ENCODE measurements at regions not wholly inside any gene's neighbourhood (a gene's known extent, or its start where the extent isn't known, plus 50 kb on each side); places are given as distances from the start of the nearest gene placed in this dataset.

- TF ChIP-seq CTCF (conservative IDR thresholded peaks at IDR 0.05; ENCODE audit: low read depth, low read length): no peak
- TF ChIP-seq EZH2 (IDR thresholded peaks at IDR 0.05; ENCODE audit: borderline replicate concordance, low read depth, low read length, poor library complexity, severe bottlenecking): no peak
Measured at GRCh38 chr5:87803352-87803751, 390.6 kb upstream of the CCNH start.

Measured in A673 (cell line).